C4-2B (cell line): ENCODE measurements at regions not wholly inside any gene's neighbourhood (a gene's known extent, or its start where the extent isn't known, plus 50 kb on each side); places are given as distances from the start of the nearest gene placed in this dataset.

Experiments used
- ZFX ChIP-seq: fragments of 450-650 bp; IDR thresholded peaks from 2 replicates; pipeline ENCODE4 v1.6.1; 2017
- TF ChIP-seq, protein P1 (sequence below): fragments of 450-650 bp; conservative IDR thresholded peaks from 2 replicates; pipeline ENCODE4 v1.5.1; 2017; ENCODE audit warnings: mild to moderate bottlenecking

DNA sequence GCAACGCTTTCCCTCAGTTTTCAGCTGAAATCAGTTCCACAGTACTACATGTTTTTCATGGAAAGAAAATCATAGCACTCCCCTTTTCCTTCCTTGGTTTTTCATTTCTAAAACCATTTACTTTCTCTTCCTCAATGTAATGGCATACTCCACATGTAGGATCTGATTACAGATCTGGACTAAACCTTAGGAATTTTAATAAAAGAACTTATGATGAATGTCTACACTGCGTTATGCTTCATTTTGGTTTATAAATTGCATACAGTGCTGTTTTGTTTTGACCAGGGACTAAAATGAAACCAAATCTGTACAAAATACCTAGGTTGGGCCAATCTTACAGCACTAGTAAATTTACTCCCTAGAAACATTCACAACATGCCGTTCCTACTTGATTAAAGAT, 589.9 kb downstream of the TBC1D4 start:
- TF ChIP-seq, protein P1, sequence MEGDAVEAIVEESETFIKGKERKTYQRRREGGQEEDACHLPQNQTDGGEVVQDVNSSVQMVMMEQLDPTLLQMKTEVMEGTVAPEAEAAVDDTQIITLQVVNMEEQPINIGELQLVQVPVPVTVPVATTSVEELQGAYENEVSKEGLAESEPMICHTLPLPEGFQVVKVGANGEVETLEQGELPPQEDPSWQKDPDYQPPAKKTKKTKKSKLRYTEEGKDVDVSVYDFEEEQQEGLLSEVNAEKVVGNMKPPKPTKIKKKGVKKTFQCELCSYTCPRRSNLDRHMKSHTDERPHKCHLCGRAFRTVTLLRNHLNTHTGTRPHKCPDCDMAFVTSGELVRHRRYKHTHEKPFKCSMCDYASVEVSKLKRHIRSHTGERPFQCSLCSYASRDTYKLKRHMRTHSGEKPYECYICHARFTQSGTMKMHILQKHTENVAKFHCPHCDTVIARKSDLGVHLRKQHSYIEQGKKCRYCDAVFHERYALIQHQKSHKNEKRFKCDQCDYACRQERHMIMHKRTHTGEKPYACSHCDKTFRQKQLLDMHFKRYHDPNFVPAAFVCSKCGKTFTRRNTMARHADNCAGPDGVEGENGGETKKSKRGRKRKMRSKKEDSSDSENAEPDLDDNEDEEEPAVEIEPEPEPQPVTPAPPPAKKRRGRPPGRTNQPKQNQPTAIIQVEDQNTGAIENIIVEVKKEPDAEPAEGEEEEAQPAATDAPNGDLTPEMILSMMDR, result no peak
- TF ChIP-seq ZFX, result no peak
